ENCODE measurements at regions not wholly inside any gene's neighbourhood (a gene's known extent, or its start where the extent isn't known, plus 50 kb on each side); places are given as distances from the start of the nearest gene placed in this dataset.

DNA sequence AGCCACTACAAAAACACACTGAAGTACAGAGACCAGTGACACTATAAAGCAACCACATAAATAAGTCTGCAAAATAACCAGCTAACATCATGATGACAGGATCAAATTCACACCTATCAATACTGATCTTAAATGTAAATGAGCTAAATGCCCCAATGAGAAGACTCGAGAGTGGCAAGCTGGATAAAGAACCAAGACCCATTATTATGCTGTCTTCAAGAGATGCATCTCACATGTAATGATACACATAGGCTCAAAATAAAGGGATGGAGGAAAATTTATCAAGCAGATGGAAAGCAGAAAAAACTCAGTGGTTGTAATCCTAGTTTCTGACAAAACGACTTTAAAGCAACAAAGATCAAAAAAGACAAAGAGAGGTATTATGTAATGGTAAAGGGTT is 138.1 kb upstream of the PLN start:
- H3K4me3 ChIP-seq (ENCODE audit: control insufficient read depth, low read depth, low read length): no peak overlapping the region
- TF ChIP-seq CTCF (IDR thresholded peaks at IDR 0.05; ENCODE audit: control insufficient read depth, insufficient read depth, low read depth, low read length, missing control alignments): no peak
- no peak for DNase-seq (ENCODE audit: low read depth)

All from AG09309 (cell line).